ENCODE measurements at regions not wholly inside any gene's neighbourhood (a gene's known extent, or its start where the extent isn't known, plus 50 kb on each side); places are given as distances from the start of the nearest gene placed in this dataset.

DNA sequence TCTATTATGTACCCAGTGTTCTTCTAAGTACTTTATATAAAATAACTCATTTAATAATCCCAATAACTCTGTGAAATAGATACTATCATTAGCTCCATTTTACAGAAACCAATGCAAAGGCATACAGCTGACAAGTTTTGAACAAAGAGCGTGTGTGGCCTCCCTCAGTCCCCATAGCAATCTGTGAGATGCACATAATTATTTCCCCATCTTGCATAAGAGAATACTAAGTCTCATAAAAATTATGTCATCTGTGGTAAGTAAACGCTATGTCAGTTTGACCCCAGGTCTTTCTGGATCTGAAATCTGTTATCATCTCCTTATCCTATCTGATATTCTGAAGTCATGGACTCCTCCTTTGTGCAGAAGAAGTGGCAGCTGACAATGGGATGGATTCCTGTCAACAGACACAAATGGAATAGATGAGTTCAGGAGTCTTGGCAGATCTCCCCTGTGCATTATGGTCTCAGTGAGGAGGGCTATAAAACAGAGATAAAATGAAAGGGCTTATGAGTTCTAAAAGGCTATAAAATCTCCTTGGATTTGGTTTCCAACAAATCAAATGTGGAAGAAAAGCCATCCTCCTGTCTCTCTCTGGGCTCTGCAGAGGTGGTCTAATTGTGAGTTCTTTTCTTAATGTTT lies 162.5 kb upstream of the TLE4 start:
- Mint-ChIP-seq H3K36me3 (no peaks in the 10 kb centered on the region), H3K4me1 (no peaks in the 10 kb centered on the region), H3K27ac (no peak overlapping the region), H3K4me3 (no peak overlapping the region), H3K27me3 (ENCODE audit: low read depth in 2 of 2) (peaks cover 0 to 6% of the 10 kb centered on the region in 2 donors), H3K9me3 (peaks cover 0 to 3% of the 10 kb centered on the region in 2 donors)
- Histone ChIP-seq H3K27me3 (ENCODE audit: control insufficient read depth, insufficient read depth, low read length) (no peaks in the 10 kb centered on the region), H3K36me3 (ENCODE audit: control insufficient read depth, insufficient read depth, low read length) (no peaks in the 10 kb centered on the region), H3K27ac (ENCODE audit: low read length) (no peak overlapping the region), H3K4me3 (ENCODE audit: low read length) (no peak overlapping the region), H3K9me3 (ENCODE audit: control insufficient read depth, insufficient read depth, low read length) (no peaks in the 10 kb centered on the region), H3K4me1 (ENCODE audit: control insufficient read depth, insufficient read depth, low read length) (no peaks in the 10 kb centered on the region)
- intact Hi-C loops (cut with micrococcal nuclease) = no loop called here
- ATAC-seq = no peak
- no peak for DNase-seq
- TF ChIP-seq, protein P1, sequence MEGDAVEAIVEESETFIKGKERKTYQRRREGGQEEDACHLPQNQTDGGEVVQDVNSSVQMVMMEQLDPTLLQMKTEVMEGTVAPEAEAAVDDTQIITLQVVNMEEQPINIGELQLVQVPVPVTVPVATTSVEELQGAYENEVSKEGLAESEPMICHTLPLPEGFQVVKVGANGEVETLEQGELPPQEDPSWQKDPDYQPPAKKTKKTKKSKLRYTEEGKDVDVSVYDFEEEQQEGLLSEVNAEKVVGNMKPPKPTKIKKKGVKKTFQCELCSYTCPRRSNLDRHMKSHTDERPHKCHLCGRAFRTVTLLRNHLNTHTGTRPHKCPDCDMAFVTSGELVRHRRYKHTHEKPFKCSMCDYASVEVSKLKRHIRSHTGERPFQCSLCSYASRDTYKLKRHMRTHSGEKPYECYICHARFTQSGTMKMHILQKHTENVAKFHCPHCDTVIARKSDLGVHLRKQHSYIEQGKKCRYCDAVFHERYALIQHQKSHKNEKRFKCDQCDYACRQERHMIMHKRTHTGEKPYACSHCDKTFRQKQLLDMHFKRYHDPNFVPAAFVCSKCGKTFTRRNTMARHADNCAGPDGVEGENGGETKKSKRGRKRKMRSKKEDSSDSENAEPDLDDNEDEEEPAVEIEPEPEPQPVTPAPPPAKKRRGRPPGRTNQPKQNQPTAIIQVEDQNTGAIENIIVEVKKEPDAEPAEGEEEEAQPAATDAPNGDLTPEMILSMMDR (IDR thresholded peaks at IDR 0.05) = no peak
- WGBS (ENCODE audit: insufficient coverage) = 81% methylated on average over 2 of the region's 2 CpGs

DNA sequence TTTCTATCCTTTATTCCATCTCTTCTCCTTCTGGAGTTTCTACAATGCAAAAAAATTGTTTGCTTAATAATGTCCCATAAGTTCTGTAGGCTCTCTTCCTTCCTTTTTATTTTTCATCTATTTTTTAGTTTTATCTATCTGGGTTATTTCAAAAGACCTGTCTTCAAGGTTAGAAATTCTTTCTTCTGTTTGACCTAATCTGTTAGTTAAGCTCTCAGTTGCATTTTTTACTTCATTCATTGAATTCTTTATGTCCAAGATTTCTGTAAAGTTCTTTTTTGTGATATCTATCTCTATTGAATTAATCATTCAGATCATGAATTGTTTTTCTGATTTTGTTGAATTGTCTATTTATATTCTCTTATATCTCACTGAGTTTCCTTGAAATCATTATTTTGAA lies 145.9 kb upstream of the TLE4 start:
- H3K4me3 Mint-ChIP-seq = no peak overlapping the region
- TF ChIP-seq, protein P1 (IDR thresholded peaks at IDR 0.05) = no peak

DNA sequence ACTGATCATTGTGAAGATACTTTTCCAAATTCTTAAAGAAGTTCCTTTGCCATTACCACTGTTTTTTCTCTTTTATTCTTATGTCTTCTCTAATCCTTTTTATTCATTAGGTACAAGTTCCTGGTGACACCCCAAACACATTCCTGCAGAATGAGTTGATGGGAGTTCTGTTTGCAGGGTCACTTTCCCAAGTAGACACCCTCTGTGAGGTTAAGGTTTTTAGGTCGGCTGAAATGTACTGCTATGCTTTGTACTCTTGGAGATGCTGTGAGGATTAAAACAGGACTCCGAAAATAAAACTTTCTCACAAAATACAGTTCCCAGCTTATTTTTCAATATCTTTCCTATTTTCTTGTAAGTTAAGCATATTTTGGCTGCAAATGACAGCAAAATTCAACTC lies 143.3 kb upstream of the TLE4 start:
- no peak for DNase-seq
- TF ChIP-seq, protein P1 (IDR thresholded peaks at IDR 0.05) = no peak
- peaks cover 0 to 2% of the 10 kb centered on the region in 2 donors for H3K27me3 Mint-ChIP-seq (ENCODE audit: low read depth in 2 of 2)
- no peaks in the 10 kb centered on the region for H3K4me1 Mint-ChIP-seq
- peaks cover 2 to 10% of the 10 kb centered on the region in 2 donors for H3K9me3 Mint-ChIP-seq
- H3K4me3 Mint-ChIP-seq = no peak overlapping the region
- no peaks in the 10 kb centered on the region for H3K36me3 ChIP-seq (ENCODE audit: control insufficient read depth, insufficient read depth, low read length)
- no peaks in the 10 kb centered on the region for H3K27me3 ChIP-seq (ENCODE audit: control insufficient read depth, insufficient read depth, low read length)
- peaks cover 12% of the 10 kb centered on the region for H3K36me3 Mint-ChIP-seq
- WGBS (ENCODE audit: insufficient coverage) = 83% methylated on average over 1 of the region's 2 CpGs
- intact Hi-C loops (cut with micrococcal nuclease) = no loop called here
- H3K4me3 ChIP-seq (ENCODE audit: low read length) = no peak overlapping the region
- ATAC-seq = no peak
- no peaks in the 10 kb centered on the region for H3K4me1 ChIP-seq (ENCODE audit: control insufficient read depth, insufficient read depth, low read length)
- H3K9me3 ChIP-seq (ENCODE audit: control insufficient read depth, insufficient read depth, low read length) = peaks cover 8% of the 10 kb centered on the region
- H3K27ac ChIP-seq (ENCODE audit: low read length) = no peak overlapping the region
- H3K27ac Mint-ChIP-seq = no peak overlapping the region

More for the DNA sequence above, 145.9 kb upstream of the TLE4 start:
- DNase-seq = no peak
- H3K27ac ChIP-seq (ENCODE audit: low read length) = no peak overlapping the region
- no peak overlapping the region for H3K27ac Mint-ChIP-seq
- ATAC-seq = no peak
- no peaks in the 10 kb centered on the region for H3K4me1 Mint-ChIP-seq
- peaks cover 0 to 2% of the 10 kb centered on the region in 2 donors for H3K27me3 Mint-ChIP-seq (ENCODE audit: low read depth in 2 of 2)
- peaks cover 2 to 10% of the 10 kb centered on the region in 2 donors for H3K9me3 Mint-ChIP-seq
- no peaks in the 10 kb centered on the region for H3K36me3 ChIP-seq (ENCODE audit: control insufficient read depth, insufficient read depth, low read length)
- H3K27me3 ChIP-seq (ENCODE audit: control insufficient read depth, insufficient read depth, low read length) = no peaks in the 10 kb centered on the region
- peaks cover 12% of the 10 kb centered on the region for H3K36me3 Mint-ChIP-seq
- peaks cover 8% of the 10 kb centered on the region for H3K9me3 ChIP-seq (ENCODE audit: control insufficient read depth, insufficient read depth, low read length)
- intact Hi-C loops (cut with micrococcal nuclease) = no loop called here
- H3K4me1 ChIP-seq (ENCODE audit: control insufficient read depth, insufficient read depth, low read length) = no peaks in the 10 kb centered on the region
- no peak overlapping the region for H3K4me3 ChIP-seq (ENCODE audit: low read length)

DNA sequence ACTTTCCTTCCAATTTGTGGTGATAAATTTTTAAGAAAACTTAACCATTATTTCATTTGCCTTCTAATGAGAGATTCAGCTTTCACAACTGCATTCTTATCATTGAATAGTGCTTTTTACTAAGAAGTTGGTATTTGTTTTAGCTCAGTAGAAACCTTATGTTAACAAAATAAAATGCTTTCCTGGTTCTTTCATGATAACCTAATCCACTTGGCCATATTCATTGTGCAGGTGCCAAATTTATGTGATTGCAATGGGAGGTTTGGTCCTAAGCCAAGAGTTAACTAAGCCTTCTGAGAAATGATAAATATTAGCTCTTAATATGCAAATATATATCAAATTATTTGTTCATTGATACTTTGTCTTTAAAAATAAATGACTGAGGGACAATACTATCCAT lies 141.1 kb upstream of the TLE4 start:
- no peaks in the 10 kb centered on the region for H3K36me3 ChIP-seq (ENCODE audit: control insufficient read depth, insufficient read depth, low read length)
- TF ChIP-seq, protein P1 (IDR thresholded peaks at IDR 0.05) = no peak
- intact Hi-C loops (cut with micrococcal nuclease) = no loop called here
- Mint-ChIP-seq H3K36me3 (peaks cover 9% of the 10 kb centered on the region), H3K4me1 (no peaks in the 10 kb centered on the region), H3K27ac (no peak overlapping the region), H3K9me3 (peaks cover 0 to 5% of the 10 kb centered on the region in 2 donors), H3K27me3 (ENCODE audit: low read depth in 2 of 2) (peaks cover 0 to 2% of the 10 kb centered on the region in 2 donors), H3K4me3 (no peak overlapping the region)
- ATAC-seq (no peak), DNase-seq (no peak)
- no peak overlapping the region for H3K27ac ChIP-seq (ENCODE audit: low read length)
- H3K9me3 ChIP-seq (ENCODE audit: control insufficient read depth, insufficient read depth, low read length) = peaks cover 8% of the 10 kb centered on the region
- peaks cover 2% of the 10 kb centered on the region for H3K27me3 ChIP-seq (ENCODE audit: control insufficient read depth, insufficient read depth, low read length)
- no peak overlapping the region for H3K4me3 ChIP-seq (ENCODE audit: low read length)
- no peaks in the 10 kb centered on the region for H3K4me1 ChIP-seq (ENCODE audit: control insufficient read depth, insufficient read depth, low read length)
